Stimulated activated naive CD8-positive, alpha-beta T cell treated with anti-CD3 and anti-CD28 coated beads, Interleukin-15, amount 100 ng/mL, for 72 hours (primary cell): ENCODE measurements at regions not wholly inside any gene's neighbourhood (a gene's known extent, or its start where the extent isn't known, plus 50 kb on each side); places are given as distances from the start of the nearest gene placed in this dataset.
"Not testable (repeated sequence)": the region's sequence is repeated elsewhere in the genome, so short reads cannot be mapped to it uniquely, and the experiment has no call there.

Source experiments
- ATAC-seq: fragments of 150-1000 bp; cut with Tn5 transposase; 2 replicates; pipeline ENCODE4 v1.10.0; 2021; ENCODE audit warnings: mild to moderate bottlenecking, moderate library complexity
- DNase-seq, 2 donors: peaks; one replicate each; pipeline ENCODE4 v3.0.0; 2021 to 2022
- H3K27ac Mint-ChIP-seq, 2 donors: one replicate each; pipeline ENCODE4 v1.8.0; 2022; ENCODE audit warnings: mild to moderate bottlenecking in 2 of 2, mixed read lengths in 2 of 2, moderate library complexity in 2 of 2
- H3K27me3 Mint-ChIP-seq: one replicate; pipeline ENCODE4 v1.8.0; 2022; ENCODE audit warnings: mixed read lengths
- H3K4me1 Mint-ChIP-seq: one replicate; pipeline ENCODE4 v1.8.0; 2022; ENCODE audit warnings: mild to moderate bottlenecking, mixed read lengths
- H3K4me3 Mint-ChIP-seq, 2 donors: one replicate each; pipeline ENCODE4 v1.8.0; 2022; ENCODE audit warnings: mild to moderate bottlenecking in 2 of 2, mixed read lengths in 2 of 2, moderate library complexity in 1 of 2
- H3K9me3 Mint-ChIP-seq, 2 donors: one replicate each; pipeline ENCODE4 v1.8.0; 2022; ENCODE audit warnings: mixed read lengths in 2 of 2

DNA sequence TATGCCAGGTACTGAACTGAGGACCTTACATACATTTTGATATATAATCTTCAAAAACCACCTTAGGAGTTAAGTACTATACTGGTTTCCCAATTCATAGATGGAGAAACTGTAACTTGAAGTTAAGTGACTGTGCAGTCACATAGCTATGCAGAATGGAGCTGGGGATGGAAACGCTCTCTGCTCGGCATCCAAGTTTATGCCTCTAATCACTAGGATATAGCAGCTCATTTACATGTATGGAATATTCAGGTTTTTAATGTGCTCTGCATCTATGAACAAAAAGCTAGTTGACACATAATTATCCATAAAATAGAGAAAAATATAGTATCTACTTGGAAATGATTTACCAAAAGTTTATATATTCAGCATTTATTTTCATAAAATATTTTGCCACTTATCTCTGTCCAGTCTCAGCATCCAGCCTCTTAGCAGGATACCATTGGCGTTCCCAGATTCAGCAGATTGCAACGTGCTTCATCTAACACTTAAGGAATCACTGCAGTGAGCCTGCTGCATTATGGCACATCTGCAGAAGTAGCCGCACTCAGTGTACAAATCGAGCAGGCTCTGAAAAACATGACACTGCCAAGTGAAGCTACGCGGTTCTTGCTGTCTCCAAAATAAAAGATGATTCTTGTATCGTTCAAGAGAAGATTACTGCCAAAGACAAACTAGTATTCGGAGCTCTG is 70.4 kb downstream of the MRPL57 start:
- H3K27ac Mint-ChIP-seq = no peak overlapping the region
- no peak for ATAC-seq
- no peak overlapping the region for H3K4me3 Mint-ChIP-seq
- H3K4me1 Mint-ChIP-seq = peaks cover 11% of the 10 kb centered on the region
- H3K9me3 Mint-ChIP-seq = no peaks in the 10 kb centered on the region
- peaks cover 11% of the 10 kb centered on the region for H3K27me3 Mint-ChIP-seq
- DNase-seq = no peak

DNA sequence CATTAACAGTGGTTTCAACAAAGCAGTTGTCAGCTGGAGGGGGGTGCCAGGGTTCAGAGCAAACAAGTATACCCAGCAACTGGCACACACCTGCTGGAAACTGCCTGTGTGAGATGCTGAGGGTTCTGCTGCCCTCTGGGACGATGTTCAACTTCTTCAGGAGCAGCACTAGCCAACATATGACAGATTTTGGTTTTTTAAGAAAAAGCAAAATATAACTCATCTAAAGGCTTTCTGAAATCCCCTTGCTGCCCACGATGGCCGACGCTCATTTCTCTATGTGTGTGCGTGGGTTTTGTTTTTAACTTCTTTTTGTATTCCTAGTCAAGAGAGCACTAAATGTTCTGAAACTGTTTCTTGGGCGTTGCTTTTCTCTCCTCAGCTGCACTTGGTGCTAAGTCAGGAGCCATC is 79.9 kb downstream of the MRPL57 start:
- peak; percentile 72 for ATAC-seq
- Mint-ChIP-seq H3K4me3 (no peak overlapping the region), H3K9me3 (no peaks in the 10 kb centered on the region), H3K4me1 (peaks cover 9% of the 10 kb centered on the region), H3K27ac (no peak overlapping the region), H3K27me3 (no peaks in the 10 kb centered on the region)
- no peak for DNase-seq

DNA sequence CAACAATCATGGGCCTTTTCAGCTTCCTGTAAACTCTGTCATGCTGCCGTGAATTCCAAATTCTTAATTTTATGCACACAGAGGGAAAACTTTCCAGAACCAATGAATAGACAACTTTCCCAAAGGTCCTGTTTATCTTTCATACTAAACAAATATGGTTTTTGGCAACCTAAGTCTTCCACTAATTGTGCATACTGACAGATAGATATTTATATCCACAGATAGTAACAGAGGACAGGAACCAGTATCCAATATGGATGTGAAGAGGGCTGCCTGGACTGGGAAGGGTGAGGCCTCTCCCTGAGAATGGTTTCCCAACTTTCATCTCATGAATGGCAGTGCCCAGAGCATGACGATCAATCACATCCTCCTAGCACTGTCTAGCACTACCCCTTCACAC is 80.4 kb downstream of the MRPL57 start:
- Mint-ChIP-seq H3K4me3 (no peak overlapping the region), H3K27ac (no peak overlapping the region), H3K9me3 (no peaks in the 10 kb centered on the region), H3K4me1 (peaks cover 9% of the 10 kb centered on the region), H3K27me3 (no peaks in the 10 kb centered on the region)
- DNase-seq = no peak
- no peak for ATAC-seq

DNA sequence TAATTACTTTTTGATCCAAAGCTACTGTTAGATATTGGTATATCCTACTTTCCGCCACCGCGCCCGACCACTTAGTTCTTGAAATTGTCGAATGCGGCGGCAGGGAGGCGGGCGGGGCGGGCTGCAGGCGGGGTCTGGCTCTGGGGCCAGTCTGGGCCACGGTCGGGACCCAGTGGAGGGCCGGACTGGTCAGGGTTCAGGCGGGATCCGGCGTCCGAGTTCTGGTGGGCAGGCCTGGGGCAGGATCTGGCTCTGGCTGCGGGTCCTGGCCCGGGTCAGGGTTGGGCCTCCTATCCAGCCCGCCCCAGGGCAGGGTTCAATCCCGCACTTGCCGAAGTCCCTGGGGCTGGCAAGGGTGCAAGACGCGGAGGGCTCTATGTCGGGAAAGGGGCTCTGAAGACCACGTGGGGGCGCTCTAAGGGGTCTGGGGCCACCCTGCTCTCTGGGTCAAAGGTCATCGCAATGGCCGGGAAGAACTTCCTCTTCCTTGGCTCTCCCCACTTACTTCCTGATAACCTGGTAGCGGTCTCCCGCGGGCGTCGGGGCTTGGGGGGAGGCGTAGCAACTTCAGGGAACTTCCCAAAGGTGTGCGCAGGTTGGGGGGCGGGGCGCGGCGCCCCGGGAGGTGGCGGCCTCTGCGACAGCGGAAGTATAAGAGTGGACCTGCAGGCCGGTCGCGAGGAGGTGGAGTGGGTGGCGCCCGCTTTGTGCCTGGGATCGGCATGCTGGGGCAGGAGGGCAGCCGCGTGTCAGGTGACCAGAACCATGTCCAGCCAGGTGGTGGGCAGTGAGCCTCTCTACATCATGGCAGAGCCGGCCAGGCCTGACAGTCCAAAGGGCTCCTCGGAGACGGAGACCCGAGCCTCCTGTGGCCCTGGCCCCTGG is 83.4 kb downstream of the MRPL57 start:
- Mint-ChIP-seq H3K4me3 (no peak overlapping the region), H3K4me1 (peaks cover 9% of the 10 kb centered on the region), H3K9me3 (no peaks in the 10 kb centered on the region), H3K27ac (no peak overlapping the region), H3K27me3 (no peaks in the 10 kb centered on the region)
- ATAC-seq (peak; percentile 29), DNase-seq (no peak)

DNA sequence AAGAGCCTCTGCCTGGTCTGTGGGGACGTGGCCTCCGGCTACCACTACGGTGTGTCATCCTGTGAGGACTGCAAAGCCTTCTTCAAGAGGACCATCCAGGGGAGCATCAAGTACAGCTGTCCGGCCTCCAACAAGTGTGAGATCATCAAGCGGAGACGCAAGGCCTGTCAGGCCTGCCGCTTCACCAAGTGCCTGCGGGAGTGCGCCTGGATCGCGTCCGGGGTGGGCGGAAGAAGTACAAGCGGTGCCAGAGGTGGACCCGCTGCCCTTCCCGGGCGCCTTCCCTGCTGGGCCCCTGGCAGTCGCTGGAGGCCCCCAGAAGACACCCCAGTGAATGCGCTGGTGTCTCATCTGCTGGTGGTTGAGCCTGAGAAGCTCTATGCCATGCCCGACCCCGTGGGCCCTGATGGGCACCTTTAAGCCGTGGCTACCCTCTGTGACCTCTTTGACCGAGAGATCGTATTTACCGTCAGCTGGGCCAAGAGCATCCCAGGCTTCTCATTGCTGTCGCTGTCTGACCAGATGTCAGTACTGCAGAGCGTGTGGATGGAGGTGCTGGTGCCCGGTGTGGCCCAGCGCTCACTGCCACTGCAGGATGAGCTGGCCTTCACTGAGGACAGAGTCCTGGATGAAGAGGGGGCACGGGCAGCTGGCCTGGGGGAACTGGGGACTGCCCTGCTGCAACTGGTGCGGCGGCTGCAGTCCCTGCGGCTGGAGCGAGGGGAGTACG is 84.3 kb downstream of the MRPL57 start:
- H3K9me3 Mint-ChIP-seq = not testable (repeated sequence)

DNA sequence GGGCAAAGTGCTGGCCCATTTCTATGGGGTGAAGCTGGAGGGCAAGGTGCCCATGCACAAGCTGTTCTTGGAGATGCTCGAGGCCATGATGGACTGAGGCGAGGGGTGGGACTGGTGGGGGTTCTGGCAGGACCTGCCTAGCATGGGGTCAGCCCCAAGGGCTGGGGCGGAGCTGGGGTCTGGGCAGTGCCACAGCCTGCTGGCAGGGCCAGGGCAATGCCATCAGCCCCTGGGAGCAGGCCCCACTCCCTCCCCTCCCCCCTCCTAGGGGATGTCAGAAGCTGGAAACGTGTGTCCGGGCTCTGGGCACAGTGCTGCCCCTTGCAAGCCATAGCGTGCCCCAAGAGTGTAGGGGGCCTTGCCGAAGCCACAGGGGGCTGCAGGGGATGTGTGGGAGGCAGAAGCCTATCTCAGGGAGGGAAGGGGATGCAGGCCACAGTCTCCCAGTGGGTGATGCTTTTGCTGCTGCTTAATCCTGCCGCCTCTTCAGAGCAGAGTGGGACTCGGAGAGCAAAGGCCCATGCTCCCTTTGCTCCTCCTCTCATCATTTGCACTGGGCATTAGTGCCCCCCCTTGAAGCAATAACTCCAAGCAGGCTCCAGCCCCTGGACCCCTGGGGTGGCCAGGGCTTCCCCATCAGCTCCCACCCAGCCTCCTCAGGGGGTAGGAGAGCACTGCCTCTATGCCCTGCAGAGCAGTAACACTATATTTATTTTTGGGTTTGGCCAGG is 85.2 kb downstream of the MRPL57 start:
- H3K4me3 Mint-ChIP-seq, H3K27ac Mint-ChIP-seq, DNase-seq, H3K4me1 Mint-ChIP-seq, H3K27me3 Mint-ChIP-seq, H3K9me3 Mint-ChIP-seq: not testable (repeated sequence)
- peak; percentile 20 for ATAC-seq

More for the DNA sequence above, 84.3 kb downstream of the MRPL57 start:
- not testable (repeated sequence) for DNase-seq, ATAC-seq, H3K27ac Mint-ChIP-seq, H3K27me3 Mint-ChIP-seq, H3K4me3 Mint-ChIP-seq, H3K4me1 Mint-ChIP-seq

DNA sequence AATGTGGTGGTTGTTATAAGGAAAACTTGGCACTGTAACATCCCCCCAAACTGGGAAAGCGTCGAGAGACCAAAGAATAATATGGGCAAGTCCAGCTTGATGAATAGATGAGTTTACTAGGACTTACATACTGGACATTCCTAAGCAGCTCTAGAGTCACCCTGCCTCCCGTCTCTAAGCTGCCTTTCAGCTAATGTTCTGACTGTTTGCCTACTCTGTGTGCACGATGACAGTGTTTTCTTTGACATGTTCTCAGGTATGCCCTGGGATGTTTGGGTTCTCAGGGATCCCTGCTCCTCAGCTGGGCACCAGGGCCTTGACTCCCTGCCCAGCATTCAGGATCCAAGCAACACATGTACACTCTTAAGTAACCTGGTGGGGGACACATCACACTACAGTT is 87.5 kb downstream of the MRPL57 start:
- H3K9me3 Mint-ChIP-seq, H3K27me3 Mint-ChIP-seq, H3K27ac Mint-ChIP-seq, H3K4me3 Mint-ChIP-seq, H3K4me1 Mint-ChIP-seq, DNase-seq, ATAC-seq: not testable (repeated sequence)

DNA sequence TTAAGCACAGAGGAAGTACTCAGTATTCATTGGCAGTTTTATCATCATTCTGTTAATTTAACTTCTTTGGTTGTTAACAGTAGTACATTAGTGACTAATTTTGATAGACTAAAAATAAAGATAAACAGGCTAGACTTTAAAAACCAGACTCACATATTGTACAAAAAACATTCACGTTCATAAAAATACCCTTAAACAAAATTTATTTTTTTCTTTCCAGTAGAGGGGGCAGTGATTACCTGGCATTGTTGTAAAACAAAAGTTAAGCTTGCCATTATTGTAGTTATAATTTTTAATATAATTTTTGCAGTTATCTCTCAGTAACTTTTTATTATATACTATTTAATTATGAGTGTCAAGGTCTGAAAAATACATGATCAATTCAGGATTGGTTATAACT is 92.0 kb downstream of the MRPL57 start:
- not testable (repeated sequence) for ATAC-seq, H3K4me3 Mint-ChIP-seq, H3K27ac Mint-ChIP-seq, H3K9me3 Mint-ChIP-seq, DNase-seq, H3K4me1 Mint-ChIP-seq, H3K27me3 Mint-ChIP-seq

DNA sequence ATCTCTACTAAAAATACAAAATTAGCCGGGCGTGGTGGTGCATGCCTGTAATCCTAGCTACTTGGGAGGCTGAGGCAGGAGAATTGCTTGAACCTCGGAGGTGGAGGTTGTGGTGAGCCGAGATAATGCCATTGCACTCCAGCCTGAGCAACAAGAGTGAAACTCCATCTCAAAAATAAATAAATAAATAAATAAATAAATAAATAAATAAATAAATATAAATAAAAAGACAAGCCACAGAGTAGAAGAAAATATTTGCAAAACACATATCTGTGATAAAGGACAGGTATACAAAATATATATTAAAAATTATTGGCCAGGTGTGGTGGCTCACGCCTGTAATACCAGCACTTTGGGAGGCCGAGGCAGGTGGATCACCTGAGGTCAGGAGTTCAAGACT is 96.0 kb downstream of the MRPL57 start:
- H3K27me3 Mint-ChIP-seq, H3K4me1 Mint-ChIP-seq, DNase-seq, ATAC-seq, H3K9me3 Mint-ChIP-seq, H3K4me3 Mint-ChIP-seq, H3K27ac Mint-ChIP-seq: not testable (repeated sequence)

DNA sequence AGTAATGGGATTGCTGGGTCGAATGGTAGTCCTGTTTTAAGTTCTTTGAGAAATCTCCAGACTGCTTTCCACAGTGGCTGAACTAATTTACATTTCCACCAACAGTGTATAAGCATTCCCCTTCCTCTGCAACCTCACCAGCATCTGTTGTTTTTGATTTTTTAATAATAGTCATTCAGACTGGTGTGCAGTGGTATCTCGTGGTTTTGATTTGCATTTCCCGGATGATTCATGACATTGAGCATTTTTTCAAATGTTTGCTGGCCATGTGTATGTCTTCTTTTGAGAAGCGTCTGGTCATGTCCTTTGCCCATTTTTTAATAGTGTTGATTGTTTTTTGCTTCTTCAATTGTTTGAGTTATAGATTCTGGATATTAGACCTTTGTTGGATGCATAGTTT is 98.0 kb downstream of the MRPL57 start:
- not testable (repeated sequence) for H3K27me3 Mint-ChIP-seq, H3K27ac Mint-ChIP-seq, H3K9me3 Mint-ChIP-seq, ATAC-seq, H3K4me1 Mint-ChIP-seq, DNase-seq, H3K4me3 Mint-ChIP-seq

DNA sequence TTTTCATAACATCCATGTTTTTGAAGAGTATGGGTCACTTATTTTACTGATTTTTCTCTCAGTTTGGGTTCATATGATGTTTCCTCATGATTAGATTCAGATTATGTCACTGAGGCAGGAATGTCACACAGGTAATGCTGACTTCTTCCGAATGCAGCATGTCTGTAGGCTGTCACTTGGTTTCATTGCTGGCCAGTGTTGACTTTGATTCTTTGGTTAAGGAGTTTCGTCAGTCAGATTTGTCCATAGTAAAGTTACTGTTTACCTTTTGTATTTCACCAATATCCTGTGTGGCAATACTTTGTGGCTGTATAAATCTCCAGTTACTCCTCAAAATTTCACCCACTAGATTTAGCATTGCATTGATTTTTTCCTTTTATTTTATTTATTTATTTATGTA is 105.6 kb downstream of the MRPL57 start:
- H3K9me3 Mint-ChIP-seq = no peaks in the 10 kb centered on the region
- H3K27ac Mint-ChIP-seq = no peak overlapping the region
- H3K4me3 Mint-ChIP-seq = no peak overlapping the region
- peaks cover 16% of the 10 kb centered on the region for H3K27me3 Mint-ChIP-seq
- ATAC-seq (no peak), DNase-seq (no peak)
- no peaks in the 10 kb centered on the region for H3K4me1 Mint-ChIP-seq

DNA sequence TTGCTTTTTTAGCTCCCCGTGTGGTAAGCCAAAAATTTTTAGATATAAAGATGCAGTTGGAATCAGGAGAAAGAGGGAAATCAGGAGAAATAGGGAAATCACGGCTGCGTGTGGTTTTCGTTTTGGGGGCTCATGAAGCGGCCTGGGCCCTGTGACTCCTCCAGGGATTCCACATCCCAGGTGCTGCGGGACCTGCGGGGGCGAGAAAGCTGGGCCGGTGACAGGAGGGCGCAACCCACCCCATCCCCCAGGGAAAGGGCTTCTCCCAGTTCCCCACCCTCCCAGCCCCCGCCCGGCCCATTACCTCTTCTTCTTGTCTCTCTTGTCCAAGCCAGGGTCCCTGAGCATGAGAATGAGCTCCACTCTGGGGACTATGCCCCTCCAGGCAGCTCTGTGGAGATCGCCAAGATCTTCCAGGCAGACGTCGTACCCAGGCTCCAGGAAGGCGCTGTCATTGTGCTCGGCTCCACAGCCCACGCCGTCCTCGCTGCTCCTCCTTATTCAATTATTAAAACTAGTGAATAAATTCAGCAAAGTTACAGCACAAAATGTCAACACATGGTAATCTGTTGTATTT is 111.0 kb downstream of the MRPL57 start:
- Mint-ChIP-seq H3K27me3 (peaks cover 16% of the 10 kb centered on the region), H3K4me1 (no peaks in the 10 kb centered on the region), H3K4me3 (no peak overlapping the region), H3K27ac (no peak overlapping the region), H3K9me3 (peaks cover 0 to 4% of the 10 kb centered on the region in 2 donors)
- ATAC-seq (no peak), DNase-seq (no peak)

DNA sequence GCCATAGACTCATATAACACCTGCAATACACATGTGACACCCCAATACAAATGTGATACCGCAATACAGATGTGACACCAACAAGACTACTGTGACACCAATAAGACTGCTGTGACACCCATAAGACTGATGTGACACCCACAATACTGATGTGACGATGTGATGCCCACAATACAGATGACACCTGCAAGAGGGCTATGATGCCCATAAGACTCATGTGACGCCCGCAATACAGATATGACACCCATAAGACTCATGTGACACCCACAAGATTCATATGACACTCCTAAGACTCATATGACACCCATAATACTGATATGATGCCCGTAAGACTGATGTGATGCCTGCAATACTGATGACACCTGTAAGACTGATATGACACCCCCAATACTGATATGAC is 113.0 kb downstream of the MRPL57 start:
- Mint-ChIP-seq H3K4me3 (no peak overlapping the region), H3K9me3 (peaks cover 0 to 4% of the 10 kb centered on the region in 2 donors), H3K27ac (no peak overlapping the region), H3K4me1 (no peaks in the 10 kb centered on the region), H3K27me3 (peaks cover 6% of the 10 kb centered on the region)
- ATAC-seq = no peak
- no peak for DNase-seq

DNA sequence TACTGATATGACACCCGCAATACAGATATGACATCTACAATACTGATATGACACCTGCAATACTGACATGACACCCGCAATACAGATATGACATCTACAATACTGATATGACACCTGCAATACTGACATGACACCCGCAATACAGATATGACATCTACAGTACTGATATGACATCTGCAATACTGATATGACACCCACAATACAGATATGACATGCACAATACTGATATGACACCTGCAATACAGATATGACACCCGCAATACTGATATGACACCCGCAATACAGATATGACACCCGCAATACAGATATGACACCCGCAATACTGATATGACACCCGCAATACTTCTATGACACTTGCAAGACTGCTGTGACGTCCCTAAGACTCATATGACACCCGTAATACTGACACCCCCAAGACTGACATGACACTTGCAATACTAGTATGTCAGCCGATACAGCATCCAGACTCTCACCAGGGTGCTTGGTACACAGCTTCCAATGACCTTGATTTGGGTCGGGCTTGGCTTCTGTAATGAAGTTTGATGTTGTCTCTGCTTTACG is 114.1 kb downstream of the MRPL57 start:
- not testable (repeated sequence) for H3K9me3 Mint-ChIP-seq, ATAC-seq, H3K27ac Mint-ChIP-seq, H3K27me3 Mint-ChIP-seq, H3K4me1 Mint-ChIP-seq, H3K4me3 Mint-ChIP-seq, DNase-seq

DNA sequence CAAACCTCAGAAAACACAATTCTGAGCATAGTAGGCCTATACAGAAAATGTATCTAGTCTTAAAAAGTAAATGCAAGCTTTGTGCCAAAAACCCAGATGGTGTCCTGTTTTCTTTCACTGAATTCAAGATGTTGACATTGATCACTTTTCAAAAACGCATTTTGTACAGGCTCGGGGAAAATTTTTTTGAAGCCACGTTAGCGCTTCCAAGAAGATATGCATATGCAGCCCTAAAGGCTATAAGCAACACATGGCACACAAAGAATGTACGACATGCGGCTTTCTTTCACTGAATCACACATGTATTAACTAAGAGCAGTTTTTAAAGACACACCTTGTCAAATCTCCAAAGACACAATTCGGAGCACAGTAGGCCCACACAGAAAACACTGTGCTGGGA is 115.4 kb downstream of the MRPL57 start:
- peaks cover 0 to 4% of the 10 kb centered on the region in 2 donors for H3K9me3 Mint-ChIP-seq
- H3K27ac Mint-ChIP-seq = no peak overlapping the region
- ATAC-seq (no peak), DNase-seq (no peak)
- H3K4me3 Mint-ChIP-seq = no peak overlapping the region
- no peaks in the 10 kb centered on the region for H3K27me3 Mint-ChIP-seq
- peaks cover under 1% of the 10 kb centered on the region for H3K4me1 Mint-ChIP-seq
